IPS-15b (cell line): ENCODE measurements at regions not wholly inside any gene's neighbourhood (a gene's known extent, or its start where the extent isn't known, plus 50 kb on each side); places are given as distances from the start of the nearest gene placed in this dataset.

Experiments used
- H3K27me3 ChIP-seq: one replicate; pipeline ENCODE4 v1.6.1; 2013; ENCODE audit warnings: low read length; ENCODE audit not compliant: control insufficient read depth, insufficient read depth
- H3K36me3 ChIP-seq: one replicate; pipeline ENCODE4 v1.6.1; 2013; ENCODE audit warnings: low read length; ENCODE audit not compliant: control insufficient read depth, insufficient read depth
- H3K4me1 ChIP-seq: one replicate; pipeline ENCODE4 v1.6.1; 2013; ENCODE audit warnings: mild to moderate bottlenecking, low read length; ENCODE audit not compliant: control insufficient read depth, insufficient read depth
- H3K4me3 ChIP-seq: one replicate; pipeline ENCODE4 v1.5.1; 2013; ENCODE audit warnings: low read depth, low read length
- H3K9ac ChIP-seq: one replicate; pipeline ENCODE4 v1.6.1; 2013; ENCODE audit warnings: low read depth, mild to moderate bottlenecking, low read length
- H3K9me3 ChIP-seq: one replicate; pipeline ENCODE4 v1.6.1; 2013; ENCODE audit warnings: mild to moderate bottlenecking, low read length; ENCODE audit not compliant: control insufficient read depth, insufficient read depth

DNA sequence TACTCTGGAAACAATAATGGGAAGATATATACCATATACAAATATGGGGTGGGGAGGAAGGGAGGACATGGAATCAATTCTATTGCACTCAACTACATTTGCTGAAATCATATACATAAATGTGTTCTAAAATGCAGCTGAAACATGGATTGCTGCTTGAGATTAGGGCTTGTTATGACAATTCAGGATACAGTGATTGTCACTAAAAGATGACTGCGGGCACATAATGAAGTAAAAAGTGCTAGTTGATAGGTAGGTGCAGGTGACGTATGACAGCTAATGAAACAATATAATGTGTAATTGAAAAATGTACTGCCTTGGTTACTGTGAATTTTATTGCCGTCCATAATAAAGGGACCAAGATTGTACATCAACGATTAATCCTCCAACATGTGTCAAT is 1062.1 kb upstream of the FANCL start:
- Histone ChIP-seq H3K4me3 (no peak overlapping the region), H3K4me1 (peaks cover 8% of the 10 kb centered on the region)

DNA sequence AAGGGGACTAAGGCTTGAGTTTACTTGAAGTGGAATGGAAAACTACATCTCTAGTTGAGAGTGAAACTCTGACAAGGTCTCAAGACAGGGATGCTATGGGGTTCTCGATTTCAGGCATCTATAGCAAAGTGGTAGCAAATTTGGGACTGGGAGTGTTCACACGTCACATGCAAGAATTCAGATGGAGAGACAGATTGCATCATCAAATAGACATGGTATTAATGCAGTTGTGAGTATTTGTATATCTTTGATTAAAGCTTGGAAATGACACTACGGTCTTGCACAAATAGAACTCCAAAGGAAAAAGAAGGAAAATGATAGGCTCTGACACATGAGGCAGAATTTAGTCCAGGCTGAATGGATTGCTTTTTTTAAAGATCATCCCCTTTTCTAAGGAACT is 1061.6 kb upstream of the FANCL start:
- H3K27me3 ChIP-seq: no peaks in the 10 kb centered on the region
- no peak overlapping the region for H3K4me3 ChIP-seq
- no peak overlapping the region for H3K9ac ChIP-seq
- H3K9me3 ChIP-seq: no peaks in the 10 kb centered on the region
- peaks cover 8% of the 10 kb centered on the region for H3K4me1 ChIP-seq
- no peaks in the 10 kb centered on the region for H3K36me3 ChIP-seq

More for the DNA sequence above, 1062.1 kb upstream of the FANCL start:
- no peaks in the 10 kb centered on the region for H3K36me3 ChIP-seq
- no peaks in the 10 kb centered on the region for H3K9me3 ChIP-seq
- H3K27me3 ChIP-seq: no peaks in the 10 kb centered on the region
- H3K9ac ChIP-seq: no peak overlapping the region

DNA sequence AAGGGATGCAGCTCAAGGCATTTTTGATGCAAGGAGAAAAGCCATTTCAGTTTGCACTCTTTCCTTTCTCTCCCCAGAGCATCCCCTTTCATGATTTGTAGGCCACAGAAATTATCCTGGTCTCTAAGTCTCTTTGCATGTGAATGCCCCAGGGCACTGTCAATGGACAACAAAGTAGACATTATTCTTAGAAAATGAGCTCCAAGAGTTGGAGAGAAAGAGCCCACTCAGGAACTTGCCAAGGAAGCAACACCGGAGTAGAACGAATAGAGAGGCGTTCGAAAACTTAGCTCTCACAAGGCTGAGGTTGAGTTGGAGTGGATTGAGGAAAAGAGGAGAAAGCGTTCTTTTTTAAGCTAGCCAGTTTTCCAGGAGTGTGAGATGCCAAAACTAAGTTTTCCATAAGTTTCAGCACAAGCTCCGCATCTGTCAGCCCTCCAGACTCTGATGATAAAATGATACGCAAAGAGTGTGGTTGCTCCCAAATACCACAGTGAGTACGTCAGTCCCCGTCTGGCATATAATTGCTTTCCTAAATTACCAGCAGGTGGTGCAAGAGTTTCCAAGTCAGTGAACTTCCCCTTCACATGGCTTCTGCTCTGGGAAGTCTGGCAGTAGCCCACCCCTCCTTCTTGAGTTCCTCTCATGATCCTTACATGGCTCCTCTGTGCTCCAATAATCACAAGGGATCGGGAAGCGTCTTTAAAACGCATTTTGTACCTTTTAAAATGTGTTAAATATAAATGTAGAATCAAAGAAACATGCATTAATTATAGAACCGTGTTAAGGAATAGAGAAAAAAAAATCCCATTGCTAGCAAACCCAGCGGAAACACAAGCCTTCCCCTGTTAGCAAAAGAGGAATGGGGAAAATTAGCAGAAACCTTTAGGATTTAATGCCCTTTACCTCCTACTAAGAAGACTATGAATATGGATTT is 1060.6 kb upstream of the FANCL start:
- no peak overlapping the region for H3K9ac ChIP-seq
- H3K4me3 ChIP-seq: no peak overlapping the region
- no peaks in the 10 kb centered on the region for H3K27me3 ChIP-seq

DNA sequence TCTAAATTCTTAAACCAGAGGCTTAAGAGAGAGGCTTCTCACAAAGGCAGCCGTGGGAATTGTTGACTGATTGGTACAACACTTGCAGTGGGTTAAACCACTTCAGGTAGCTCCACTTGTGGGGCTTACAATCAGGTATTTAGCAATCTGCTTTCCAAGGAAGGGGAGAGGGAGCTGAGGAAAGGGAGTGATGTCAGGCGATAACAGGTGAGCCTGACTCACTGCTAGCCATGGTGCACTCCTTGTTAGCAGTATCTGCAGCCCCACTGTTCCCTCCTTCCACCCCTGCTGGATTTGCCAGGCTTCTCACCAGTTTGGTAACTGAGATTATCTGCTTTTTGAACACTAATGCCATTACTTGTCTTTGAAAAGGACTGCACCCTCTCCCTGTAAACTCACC is 1056.7 kb upstream of the FANCL start:
- no peaks in the 10 kb centered on the region for H3K36me3 ChIP-seq
- H3K4me1 ChIP-seq: peaks cover 8% of the 10 kb centered on the region
- H3K9ac ChIP-seq: no peak overlapping the region
- no peaks in the 10 kb centered on the region for H3K9me3 ChIP-seq
- H3K27me3 ChIP-seq: no peaks in the 10 kb centered on the region
- H3K4me3 ChIP-seq: no peak overlapping the region

More for the DNA sequence above, 1060.6 kb upstream of the FANCL start:
- peaks cover 8% of the 10 kb centered on the region for H3K4me1 ChIP-seq
- H3K36me3 ChIP-seq: no peaks in the 10 kb centered on the region
- no peaks in the 10 kb centered on the region for H3K9me3 ChIP-seq

DNA sequence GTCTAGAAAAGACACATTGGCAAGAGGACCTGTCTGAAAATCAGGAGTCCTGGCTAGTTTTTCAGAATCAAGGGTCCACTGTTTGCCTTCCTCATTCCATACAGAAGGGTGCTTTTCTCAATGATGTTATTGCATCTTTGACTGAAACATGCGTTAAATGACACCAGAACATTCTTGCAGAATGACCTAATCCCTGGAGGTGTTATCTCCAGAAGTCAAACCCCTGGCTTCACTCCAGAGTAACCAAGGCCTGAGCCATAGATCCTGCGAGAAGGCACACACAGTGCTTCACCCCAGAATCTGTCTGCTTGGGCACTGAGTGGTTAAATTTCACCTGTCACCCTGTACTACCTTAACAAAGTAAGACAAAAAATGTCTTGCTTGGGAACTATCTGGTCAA is 1055.2 kb upstream of the FANCL start:
- Histone ChIP-seq H3K9ac (no peak overlapping the region), H3K4me1 (peaks cover 8% of the 10 kb centered on the region), H3K9me3 (no peaks in the 10 kb centered on the region), H3K4me3 (no peak overlapping the region), H3K27me3 (no peaks in the 10 kb centered on the region), H3K36me3 (no peaks in the 10 kb centered on the region)

DNA sequence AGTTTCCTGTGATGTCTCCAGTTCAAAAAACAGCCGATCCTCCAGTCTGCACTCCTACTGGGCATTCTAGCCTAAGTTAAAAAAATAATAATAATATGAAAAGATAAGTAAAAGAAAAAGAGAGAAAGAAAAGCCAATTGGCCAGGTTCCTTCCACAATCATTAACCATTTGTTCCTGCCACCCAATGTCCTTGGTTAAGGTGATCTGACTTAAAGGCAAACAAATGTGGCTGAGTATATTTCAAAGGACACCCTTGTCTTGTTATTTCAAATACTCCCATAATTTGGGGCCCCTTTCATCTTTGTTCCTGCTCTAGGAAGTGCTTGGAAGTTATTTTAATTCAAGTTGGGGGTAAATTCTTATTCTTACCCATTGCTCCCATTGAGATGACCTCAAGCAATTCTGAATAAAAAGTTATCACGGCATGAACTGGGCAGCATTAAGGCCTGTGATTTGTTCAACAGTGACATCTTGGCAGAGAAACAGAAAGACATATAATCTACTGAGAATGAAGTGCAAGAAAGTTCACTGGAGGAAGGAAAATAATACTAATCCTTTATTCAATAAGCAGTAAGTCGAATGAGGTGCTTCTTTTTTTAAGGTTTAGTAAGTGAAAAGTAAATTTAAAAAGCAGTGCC is 1054.5 kb upstream of the FANCL start:
- H3K9ac ChIP-seq: no peak overlapping the region
- no peaks in the 10 kb centered on the region for H3K36me3 ChIP-seq
- H3K4me3 ChIP-seq: no peak overlapping the region
- peaks cover 8% of the 10 kb centered on the region for H3K4me1 ChIP-seq
- no peaks in the 10 kb centered on the region for H3K27me3 ChIP-seq
- no peaks in the 10 kb centered on the region for H3K9me3 ChIP-seq

DNA sequence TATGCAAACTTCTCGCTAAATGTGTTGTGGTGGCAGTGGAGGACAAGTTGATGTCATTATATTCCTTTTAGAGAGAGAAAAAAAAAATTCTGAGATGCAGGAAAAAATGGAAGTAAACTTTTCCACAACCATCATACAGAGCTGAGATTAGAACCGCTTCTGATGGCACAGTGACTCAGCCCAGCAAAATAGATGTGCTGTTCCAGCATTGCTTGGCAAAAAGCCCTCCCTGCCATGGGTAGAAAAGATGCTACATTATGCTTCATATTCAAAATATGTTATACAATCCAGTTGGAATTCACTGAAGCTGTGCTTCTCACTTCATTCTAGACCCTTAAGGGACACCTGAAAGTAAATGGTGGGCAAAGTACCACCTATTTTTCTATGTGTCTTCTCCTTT is 1047.6 kb upstream of the FANCL start:
- no peaks in the 10 kb centered on the region for H3K27me3 ChIP-seq
- no peak overlapping the region for H3K9ac ChIP-seq
- no peaks in the 10 kb centered on the region for H3K9me3 ChIP-seq
- H3K36me3 ChIP-seq: no peaks in the 10 kb centered on the region
- H3K4me3 ChIP-seq: no peak overlapping the region
- H3K4me1 ChIP-seq: no peaks in the 10 kb centered on the region

DNA sequence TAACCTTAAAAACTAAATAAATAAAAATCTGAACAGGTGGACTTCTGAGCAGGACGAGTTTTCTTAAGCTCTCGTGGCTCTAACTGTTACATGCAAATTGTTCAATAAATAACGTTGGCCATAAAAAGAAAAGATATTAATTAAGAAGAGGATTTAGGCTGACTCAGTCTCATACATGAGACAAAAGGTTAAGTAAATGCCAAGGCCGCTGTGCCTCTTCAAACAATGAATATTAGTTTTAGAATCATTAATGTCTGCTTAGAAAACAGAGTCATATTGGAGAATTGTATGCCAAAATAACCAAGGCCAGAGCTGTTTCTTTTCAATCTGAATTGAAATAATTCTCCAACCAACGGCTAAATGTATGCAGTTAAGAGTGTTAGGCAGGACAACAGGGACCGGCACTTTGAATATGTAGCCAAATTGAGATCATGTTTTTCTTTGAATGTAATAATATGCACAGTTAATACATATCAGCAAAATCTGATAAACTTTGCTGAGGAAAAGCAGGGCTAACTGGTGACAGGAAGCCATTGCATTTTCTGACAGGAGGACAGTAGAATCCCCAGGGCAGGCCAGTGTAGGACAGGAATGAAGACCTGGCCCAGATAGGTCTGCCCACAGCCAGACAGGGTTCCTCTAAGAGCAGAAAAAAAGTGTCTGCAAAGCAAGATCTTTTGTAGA is 1041.4 kb upstream of the FANCL start:
- H3K9me3 ChIP-seq: no peaks in the 10 kb centered on the region
- no peaks in the 10 kb centered on the region for H3K27me3 ChIP-seq
- H3K4me3 ChIP-seq: no peak overlapping the region
- H3K9ac ChIP-seq: no peak overlapping the region
- H3K4me1 ChIP-seq: no peaks in the 10 kb centered on the region
- H3K36me3 ChIP-seq: no peaks in the 10 kb centered on the region

DNA sequence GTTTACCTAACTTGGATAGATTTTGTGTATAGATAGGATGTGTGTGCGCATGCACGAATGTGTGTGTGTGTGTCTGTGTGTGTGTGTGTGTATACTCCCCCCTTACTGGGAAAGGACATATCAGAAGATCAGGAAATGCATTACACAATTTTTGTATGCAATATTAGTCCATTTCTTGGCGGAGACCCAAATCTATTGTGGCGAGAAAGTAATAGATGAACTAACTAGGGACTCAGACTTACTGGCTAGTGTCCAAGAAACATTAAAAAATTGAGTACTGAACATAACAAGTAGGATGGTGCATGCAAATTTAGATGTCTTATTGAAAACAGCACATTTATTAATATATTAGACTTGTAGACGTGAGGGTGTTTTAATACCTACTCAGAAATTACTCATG is 1036.5 kb upstream of the FANCL start:
- H3K4me1 ChIP-seq: no peaks in the 10 kb centered on the region
- H3K9ac ChIP-seq: no peak overlapping the region
- no peaks in the 10 kb centered on the region for H3K27me3 ChIP-seq
- H3K36me3 ChIP-seq: no peaks in the 10 kb centered on the region
- no peak overlapping the region for H3K4me3 ChIP-seq
- H3K9me3 ChIP-seq: no peaks in the 10 kb centered on the region

DNA sequence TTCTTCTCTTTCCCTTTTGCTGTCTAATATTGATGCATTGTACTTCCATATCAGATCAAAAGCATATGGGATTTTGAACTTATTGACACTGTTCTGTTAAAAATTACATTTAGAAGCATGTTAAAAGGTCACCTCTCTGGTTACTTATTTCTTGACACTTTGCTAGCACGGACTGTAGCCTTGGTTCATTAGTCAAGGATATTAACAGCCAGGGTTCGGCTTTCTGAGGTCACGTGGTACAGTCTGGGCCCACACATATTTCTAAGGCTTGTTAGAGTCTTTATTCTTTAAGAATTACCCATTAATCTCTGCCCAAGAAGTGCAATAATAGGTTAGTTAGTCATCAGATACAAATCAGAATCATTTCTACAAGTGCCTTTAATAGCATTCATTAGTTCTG is 1035.8 kb upstream of the FANCL start:
- H3K4me3 ChIP-seq: no peak overlapping the region
- H3K36me3 ChIP-seq: no peaks in the 10 kb centered on the region
- no peaks in the 10 kb centered on the region for H3K9me3 ChIP-seq
- no peaks in the 10 kb centered on the region for H3K4me1 ChIP-seq
- no peak overlapping the region for H3K9ac ChIP-seq
- no peaks in the 10 kb centered on the region for H3K27me3 ChIP-seq

DNA sequence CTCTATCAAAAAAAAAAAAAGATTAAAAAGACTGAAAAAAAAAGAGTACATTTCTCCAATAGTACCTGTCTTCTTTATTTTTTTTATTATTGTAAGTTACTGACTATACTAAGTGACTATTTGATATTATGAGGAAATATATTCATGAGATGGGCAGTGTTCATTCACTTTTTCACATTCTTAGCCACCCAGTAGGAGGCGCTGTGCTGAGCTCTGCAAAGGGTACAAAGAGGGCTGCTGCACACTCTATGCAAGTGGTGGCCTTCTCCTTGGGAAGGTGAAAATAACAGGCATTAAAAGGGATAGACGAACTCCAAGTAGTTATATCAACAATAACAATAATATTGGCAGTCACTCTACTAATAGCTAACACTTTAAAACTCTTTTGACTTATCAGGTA is 1034.9 kb upstream of the FANCL start:
- no peaks in the 10 kb centered on the region for H3K27me3 ChIP-seq
- H3K4me1 ChIP-seq: no peaks in the 10 kb centered on the region

More for the DNA sequence above, 1034.9 kb upstream of the FANCL start:
- H3K4me3 ChIP-seq: no peak overlapping the region
- no peaks in the 10 kb centered on the region for H3K36me3 ChIP-seq
- no peak overlapping the region for H3K9ac ChIP-seq
- H3K9me3 ChIP-seq: no peaks in the 10 kb centered on the region
